ENCODE measurements at regions not wholly inside any gene's neighbourhood (a gene's known extent, or its start where the extent isn't known, plus 50 kb on each side); places are given as distances from the start of the nearest gene placed in this dataset.

DNA sequence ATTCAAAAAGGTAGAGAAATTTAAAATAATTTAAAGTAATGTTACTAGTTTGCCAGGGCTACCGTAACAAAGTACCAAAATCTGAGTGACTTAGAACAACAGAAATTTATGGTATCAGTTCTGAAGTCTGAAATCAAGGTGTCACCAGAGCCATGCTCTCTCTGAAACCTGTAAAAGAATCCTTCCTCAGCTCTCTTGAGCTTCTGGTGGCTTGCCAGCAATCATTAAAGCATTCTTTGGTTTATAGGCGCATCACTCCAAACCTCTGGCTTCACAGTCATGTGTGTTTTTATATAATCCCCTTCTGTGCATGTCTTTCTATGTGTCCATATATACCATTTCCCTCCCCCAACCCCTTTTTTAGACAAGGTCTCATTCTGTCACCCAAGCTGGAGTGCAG lies 220.3 kb downstream of the COX7C start:
- H3K27ac Mint-ChIP-seq, result no peak overlapping the region
- no peak for DNase-seq (ENCODE audit: low spot score)
- peaks cover 2% of the 10 kb centered on the region; the same call in 1 of the 3 replicates for H3K4me1 Mint-ChIP-seq
- no peak overlapping the region for H3K4me3 ChIP-seq
- H3K36me3 ChIP-seq (ENCODE audit: insufficient read depth), result no peaks in the 10 kb centered on the region
- TF ChIP-seq STAT1 (IDR thresholded peaks at IDR 0.05; ENCODE audit: unreplicated experiment) (no peak), ETS1 (IDR thresholded peaks at IDR 0.05) (no peak), REST (IDR thresholded peaks at IDR 0.05; ENCODE audit: unreplicated experiment) (no peak), ZNF462 (CRISPR knock-in tag; IDR thresholded peaks at IDR 0.05) (no peak), EZH2 (IDR thresholded peaks at IDR 0.05; ENCODE audit: low read depth, unreplicated experiment) (no peak), ZNF114 (CRISPR knock-in tag; IDR thresholded peaks at IDR 0.05) (no peak), EZH2phosphoT487 (IDR thresholded peaks at IDR 0.05; ENCODE audit: unreplicated experiment) (no peak), JUNB (IDR thresholded peaks at IDR 0.05; ENCODE audit: unreplicated experiment) (no peak), CREB1 (CRISPR knock-in tag; IDR thresholded peaks at IDR 0.05; ENCODE audit: low read depth) (no peak), POLR2AphosphoS5 (IDR thresholded peaks at IDR 0.05; ENCODE audit: low read depth) (no peak), NANOG (IDR thresholded peaks at IDR 0.05; ENCODE audit: borderline replicate concordance) (no peak), ZNF331 (CRISPR knock-in tag; IDR thresholded peaks at IDR 0.05; ENCODE audit: low read depth) (no peak)
- TF ChIP-seq, protein P1, sequence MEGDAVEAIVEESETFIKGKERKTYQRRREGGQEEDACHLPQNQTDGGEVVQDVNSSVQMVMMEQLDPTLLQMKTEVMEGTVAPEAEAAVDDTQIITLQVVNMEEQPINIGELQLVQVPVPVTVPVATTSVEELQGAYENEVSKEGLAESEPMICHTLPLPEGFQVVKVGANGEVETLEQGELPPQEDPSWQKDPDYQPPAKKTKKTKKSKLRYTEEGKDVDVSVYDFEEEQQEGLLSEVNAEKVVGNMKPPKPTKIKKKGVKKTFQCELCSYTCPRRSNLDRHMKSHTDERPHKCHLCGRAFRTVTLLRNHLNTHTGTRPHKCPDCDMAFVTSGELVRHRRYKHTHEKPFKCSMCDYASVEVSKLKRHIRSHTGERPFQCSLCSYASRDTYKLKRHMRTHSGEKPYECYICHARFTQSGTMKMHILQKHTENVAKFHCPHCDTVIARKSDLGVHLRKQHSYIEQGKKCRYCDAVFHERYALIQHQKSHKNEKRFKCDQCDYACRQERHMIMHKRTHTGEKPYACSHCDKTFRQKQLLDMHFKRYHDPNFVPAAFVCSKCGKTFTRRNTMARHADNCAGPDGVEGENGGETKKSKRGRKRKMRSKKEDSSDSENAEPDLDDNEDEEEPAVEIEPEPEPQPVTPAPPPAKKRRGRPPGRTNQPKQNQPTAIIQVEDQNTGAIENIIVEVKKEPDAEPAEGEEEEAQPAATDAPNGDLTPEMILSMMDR (conservative IDR thresholded peaks at IDR 0.05; ENCODE audit: low read depth in 2 of 2), result no peak
- no peak for ATAC-seq
- H3K27ac ChIP-seq (ENCODE audit: low read depth), result no peak overlapping the region
- no peaks in the 10 kb centered on the region for H3K79me2 ChIP-seq (replicated peaks; ENCODE audit: insufficient read depth)
- H4K20me1 ChIP-seq (replicated peaks; ENCODE audit: insufficient read depth), result no peaks in the 10 kb centered on the region
- no peaks in the 10 kb centered on the region for H3K9me2 ChIP-seq (ENCODE audit: insufficient read depth)
- H3K27me3 Mint-ChIP-seq (ENCODE audit: insufficient read depth, low read depth, poor library complexity), result no peaks in the 10 kb centered on the region
- no peaks in the 10 kb centered on the region for H3K9me3 Mint-ChIP-seq
- no peaks in the 10 kb centered on the region for H3K27me3 ChIP-seq (ENCODE audit: insufficient read depth)
- H3K36me3 Mint-ChIP-seq (ENCODE audit: low read depth), result no peaks in the 10 kb centered on the region
- no peak overlapping the region for H3K4me2 ChIP-seq
- peaks cover 9% of the 10 kb centered on the region; the same call in 1 of the 2 replicates for H3K4me1 ChIP-seq (ENCODE audit: insufficient read depth)
- H2AFZ ChIP-seq, result no peak overlapping the region
- no peaks in the 10 kb centered on the region for H3F3A ChIP-seq (replicated peaks; ENCODE audit: low read depth)
- H3K4me3 Mint-ChIP-seq, result no peak overlapping the region

Measured in GM23338 (cell line).